GM19239 (cell line): ENCODE measurements at regions not wholly inside any gene's neighbourhood (a gene's known extent, or its start where the extent isn't known, plus 50 kb on each side); places are given as distances from the start of the nearest gene placed in this dataset.

Experiments
- DNase-seq: peaks from one replicate; pipeline ENCODE4 v3.0.0; 2011; ENCODE audit warnings: low spot score; ENCODE audit not compliant: insufficient read length
- FAIRE-seq: peaks from 2 replicates; lab custom pipeline; 2011; peaks lifted over from hg19 to GRCh38; lab: Jason Lieb, UNC

- FAIRE-seq: peak; percentile 82
- DNase-seq: peak; percentile 5
These were observed 75.3 kb upstream of the PZP start for GRCh38 chr12:9283346-9284095.

- no peak for FAIRE-seq
- DNase-seq: no peak
These were observed 68.8 kb upstream of the PZP start for GRCh38 chr12:9276990-9277389.

GRCh38 chr12:9273276-9273675 is 65.1 kb upstream of the PZP start:
- no peak for FAIRE-seq

GRCh38 chr12:9271875-9272274 is 63.7 kb upstream of the PZP start:
- FAIRE-seq (no peak), DNase-seq (no peak)

More at GRCh38 chr12:9273276-9273675, 65.1 kb upstream of the PZP start:
- DNase-seq: no peak

GRCh38 chr12:9264546-9264945 is 56.4 kb upstream of the PZP start:
- DNase-seq (no peak), FAIRE-seq (no peak)

- no peak for DNase-seq
- FAIRE-seq: no peak
These were observed 52.7 kb upstream of the PZP start for GRCh38 chr12:9260931-9261330.

- FAIRE-seq: no peak
- DNase-seq: no peak
These were observed 50.5 kb upstream of the PZP start for GRCh38 chr12:9258676-9259075.
